GM21619 (cell line): ENCODE measurements at regions not wholly inside any gene's neighbourhood (a gene's known extent, or its start where the extent isn't known, plus 50 kb on each side); places are given as distances from the start of the nearest gene placed in this dataset.

Source experiments
- ATAC-seq: cut with Tn5 transposase; IDR thresholded peaks from one replicate; pipeline ENCODE4 v1.9.1; 2021; ENCODE audit not compliant: unreplicated experiment

DNA sequence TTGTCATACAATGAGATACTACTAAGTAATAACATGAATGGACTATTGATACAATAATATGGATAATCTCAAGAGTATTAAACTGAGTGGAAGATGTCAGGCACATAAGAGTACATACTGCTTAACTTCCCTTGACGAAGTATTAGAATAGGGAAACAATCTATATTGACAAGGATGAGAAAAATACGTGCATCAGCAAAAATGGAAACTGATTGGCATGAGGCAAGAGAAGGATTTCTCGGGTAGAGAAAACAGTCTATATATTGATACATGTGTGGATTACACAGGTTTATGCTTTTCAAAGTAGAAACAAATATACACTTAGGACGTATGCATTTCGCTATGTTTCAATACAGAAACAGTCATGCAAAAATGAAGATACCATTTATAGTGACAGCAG lies 57.4 kb downstream of the PRR20E start:
- ATAC-seq: no peak

DNA sequence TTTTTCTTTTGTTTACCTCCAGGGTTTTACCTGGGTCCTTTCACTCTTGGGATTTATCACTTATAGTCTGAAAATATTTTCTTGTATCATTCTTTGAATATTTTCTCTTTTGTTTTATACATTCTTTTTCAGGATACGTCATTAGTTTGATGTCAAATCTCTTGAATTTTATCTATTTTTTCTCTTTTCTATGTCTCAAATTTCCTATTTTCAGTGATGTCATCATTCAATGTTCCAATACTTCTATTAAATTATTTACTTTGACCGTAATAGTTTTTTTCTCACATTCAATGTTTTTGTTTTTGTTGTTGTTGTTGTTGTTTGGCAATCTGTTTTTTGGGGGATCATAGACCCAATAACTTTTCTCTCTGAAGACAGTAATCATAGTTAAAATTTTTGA lies 83.5 kb downstream of the PRR20E start:
- no peak for ATAC-seq

DNA sequence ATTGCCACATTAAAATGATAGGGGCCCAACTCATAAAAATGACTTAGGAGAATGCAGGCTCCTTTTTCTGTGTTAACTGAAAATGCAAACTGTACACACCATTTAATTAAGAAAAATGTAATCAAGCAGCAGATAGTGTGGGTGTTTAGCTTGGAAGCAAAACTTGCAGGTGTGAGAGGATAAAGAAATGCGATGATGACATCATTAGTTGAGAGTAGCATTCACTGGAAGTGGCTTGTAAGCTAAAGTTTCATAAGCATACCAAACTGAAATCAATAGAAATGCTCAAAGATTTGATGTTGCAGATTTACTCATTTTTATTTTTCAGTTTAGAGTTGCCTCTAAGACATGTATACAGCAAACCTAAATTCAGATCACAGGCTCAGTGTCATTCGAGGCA lies 86.6 kb downstream of the PRR20E start:
- no peak for ATAC-seq

DNA sequence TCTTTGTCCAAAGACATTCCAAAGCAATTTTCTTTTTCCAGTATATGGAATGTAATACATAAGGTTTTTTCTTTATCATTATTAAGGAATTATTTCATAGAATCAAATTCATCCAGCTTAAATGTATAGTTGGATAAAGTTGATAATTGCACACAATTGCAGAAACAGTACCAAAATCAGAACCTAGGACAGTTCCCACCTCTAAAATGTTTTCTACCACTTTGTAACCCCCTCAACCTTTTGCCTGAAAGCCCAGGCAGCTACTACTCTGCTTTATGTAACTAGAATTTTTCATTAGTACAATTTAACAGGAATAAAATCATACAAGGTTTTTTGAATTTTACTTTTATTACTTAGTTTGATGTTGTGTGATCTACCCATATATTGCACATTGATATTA lies 98.0 kb downstream of the PRR20E start:
- no peak for ATAC-seq

DNA sequence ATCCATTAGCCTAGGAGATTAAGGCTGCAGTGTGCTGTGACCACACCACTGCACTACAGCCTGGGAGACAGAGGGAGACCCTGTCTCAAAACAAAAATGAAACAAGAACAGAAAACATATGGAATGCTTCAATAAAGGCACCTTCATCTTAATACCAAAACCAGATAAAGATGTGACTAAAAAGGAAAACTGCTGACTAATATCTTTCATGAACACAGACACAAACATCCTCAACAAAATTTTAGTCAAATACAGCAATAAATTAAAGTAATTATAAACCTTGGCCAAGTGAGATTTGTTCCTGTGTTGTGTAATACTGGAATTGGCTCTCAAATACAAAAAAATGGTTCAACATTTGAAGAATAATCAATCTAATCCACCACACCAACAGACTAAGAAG lies 103.5 kb downstream of the PRR20E start:
- no peak for ATAC-seq

DNA sequence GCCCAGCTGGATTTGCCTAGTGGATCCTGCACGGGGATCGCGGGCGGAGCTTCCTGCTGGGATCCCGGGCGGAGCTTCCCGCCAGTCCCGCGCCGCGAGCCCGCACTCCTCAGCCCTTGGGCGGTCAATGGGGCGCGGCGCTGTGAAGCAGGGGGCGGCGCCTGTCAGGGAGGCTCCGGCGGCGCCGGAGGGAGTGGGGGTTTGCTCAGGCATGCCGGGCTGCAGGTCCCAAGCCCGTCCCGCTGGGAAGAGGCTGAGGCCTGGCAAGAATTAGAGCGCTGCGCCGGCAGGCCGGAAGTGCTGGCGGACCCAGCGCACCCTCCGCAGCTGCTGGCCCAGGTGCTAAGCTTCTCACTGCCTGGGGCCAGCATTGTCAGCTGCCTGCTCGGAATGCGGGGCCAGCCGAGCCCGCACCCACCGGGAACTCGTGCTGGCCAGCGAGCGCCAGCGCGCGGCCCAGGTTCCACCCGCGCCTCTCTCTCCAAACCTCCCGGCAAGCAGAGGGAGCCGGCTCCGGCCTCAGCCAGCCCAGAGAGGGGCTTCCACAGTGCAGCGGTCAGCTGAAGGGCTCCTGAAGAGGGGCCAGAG lies 119.6 kb downstream of the PRR20E start:
- no peak for ATAC-seq

DNA sequence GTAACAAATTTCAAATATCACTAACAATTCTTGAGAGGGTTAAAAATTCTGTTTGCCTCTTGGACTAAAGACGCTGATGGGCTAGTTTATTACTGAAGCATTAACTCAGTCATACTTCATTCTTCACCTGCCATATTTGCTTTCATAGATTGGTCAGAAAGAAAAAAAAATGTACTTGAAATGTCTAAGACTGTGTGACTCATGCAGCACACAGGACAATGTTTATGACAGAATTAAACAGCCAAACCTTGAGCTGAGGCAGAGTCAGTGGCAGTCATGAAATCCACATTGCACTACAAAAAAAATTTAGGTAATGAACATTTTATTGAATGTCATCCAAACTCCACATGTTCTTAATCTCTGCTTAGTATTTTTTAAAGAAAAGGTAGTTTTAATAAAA lies 135.6 kb downstream of the PRR20E start:
- ATAC-seq: no peak

DNA sequence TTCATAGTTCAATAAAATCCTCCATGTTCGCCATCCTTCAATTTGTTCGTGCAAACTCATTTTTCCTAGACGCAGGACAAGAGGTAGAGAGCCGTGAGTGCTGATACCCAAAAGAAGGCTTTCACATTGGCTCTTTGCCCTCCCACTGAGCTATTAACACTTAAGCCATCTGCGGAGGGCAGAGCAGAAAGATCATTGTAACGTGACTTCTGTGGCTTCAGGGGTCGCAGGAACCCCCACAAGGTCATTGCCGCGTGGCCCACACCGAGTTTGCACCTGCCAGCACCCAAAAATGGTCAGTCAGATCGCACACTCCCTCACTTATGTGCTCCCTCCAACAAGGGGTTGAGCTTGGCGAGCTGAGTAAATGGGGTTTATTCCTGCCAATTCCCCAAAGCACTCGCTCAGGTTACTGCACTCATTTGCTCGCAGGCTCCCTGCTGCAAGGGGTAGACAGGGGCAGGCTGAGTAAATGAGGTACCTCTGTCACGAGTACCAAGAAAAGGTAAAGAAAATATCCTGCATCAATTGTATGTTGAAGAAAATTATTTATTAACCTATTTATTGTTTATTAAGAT lies 144.1 kb downstream of the PRR20E start:
- no peak for ATAC-seq

DNA sequence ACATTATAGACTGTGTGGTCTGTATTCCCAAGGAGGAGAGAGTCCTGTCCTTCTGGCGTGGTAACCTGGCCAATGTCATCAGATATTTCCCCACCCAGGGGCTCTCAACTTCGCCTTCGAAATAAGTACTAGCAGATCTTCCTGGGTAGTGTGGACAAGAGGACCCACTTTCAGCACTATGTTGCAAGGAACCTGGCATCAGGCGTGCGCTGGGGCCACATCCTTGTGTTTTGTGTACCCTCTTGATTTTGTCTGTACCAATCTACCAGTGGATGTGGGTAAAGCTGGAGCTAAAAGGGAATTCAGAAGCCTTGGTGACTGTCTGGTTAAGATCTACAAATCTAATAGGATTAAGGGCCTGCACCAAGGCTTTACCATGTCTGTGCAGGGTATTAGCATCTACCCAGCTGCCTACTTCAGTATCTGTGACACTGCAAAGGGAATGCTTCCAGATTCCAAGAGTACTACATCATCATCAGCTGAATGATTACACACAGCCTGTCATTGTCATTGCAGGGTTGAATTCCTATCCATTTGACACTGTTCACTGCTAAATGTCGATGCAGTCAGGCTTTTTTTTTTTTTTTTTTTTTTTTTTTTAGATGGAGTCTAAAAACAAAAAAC lies 148.0 kb downstream of the PRR20E start:
- ATAC-seq: no peak

DNA sequence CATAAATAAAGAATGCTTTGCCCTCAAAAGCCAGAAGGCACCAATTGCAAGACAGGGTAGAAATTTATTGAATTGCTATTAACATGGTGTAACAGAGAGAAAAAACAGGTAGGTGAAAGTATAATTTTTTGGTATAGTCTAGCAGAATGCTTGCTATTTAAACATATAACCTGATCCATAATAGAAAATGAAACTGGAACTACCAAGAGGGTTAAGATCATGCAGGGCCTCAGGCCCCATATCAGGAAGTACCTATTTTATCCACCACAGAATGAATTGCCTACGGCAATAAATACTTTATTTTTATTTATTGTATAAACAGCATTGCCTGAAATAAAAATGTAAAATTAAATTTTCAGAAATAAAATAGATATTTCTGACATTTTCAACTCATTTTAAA lies 159.5 kb downstream of the PRR20E start:
- peak; percentile 48 for ATAC-seq

DNA sequence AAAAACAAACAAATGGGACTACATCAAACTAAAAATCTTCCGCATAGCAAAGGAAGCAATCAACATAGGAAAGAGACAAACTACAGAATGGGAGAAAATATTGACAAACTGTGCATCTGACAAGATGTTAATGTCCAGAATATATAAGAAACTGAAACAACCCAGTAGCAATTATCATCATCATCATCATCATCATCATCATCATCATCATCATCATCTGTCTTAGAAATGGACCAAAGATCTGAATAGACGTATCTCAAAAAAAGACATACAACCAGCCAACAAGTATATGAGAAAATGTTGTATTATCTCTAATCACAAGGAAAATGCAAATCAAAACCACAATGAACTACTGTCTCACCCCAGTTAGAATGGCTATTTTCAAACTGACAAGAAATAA lies 173.9 kb downstream of the PRR20E start:
- ATAC-seq: no peak

DNA sequence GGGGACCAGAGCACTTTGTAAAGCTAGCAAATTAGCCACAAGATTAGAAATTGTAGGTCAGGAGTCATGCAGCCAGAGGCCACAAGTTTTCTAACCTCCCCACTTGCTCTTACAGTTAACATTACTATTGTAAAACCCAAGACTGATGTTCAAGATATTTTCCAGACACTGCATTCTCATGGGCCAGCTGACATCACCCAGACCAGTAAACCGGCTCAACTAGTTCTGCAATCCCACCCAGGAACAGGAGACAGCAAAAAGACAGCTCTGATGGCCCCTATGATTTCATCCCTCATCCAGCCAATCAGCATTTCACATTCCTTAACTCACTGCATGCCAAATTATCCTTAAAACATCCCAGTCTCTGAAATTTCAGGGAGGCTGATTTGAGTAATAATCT lies 178.5 kb downstream of the PRR20E start:
- ATAC-seq: no peak

DNA sequence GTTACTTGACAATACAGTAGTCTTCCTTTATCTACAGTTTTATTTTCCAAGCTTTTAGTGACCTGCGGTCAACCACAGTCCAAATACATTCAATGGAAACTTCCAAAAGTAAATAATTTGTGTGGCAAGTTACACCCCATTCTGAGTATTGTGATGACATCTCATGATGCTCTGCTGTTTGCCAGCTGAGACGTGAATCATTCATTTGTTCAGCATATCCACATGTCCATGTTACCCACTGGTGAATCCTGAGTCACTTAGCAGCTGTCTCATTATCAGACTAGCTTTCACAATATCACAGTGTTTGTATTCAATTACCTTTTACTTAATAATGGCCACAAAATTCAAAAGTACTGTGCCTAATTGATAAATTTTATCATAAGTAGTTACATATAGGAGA lies 179.8 kb downstream of the PRR20E start:
- no peak for ATAC-seq

DNA sequence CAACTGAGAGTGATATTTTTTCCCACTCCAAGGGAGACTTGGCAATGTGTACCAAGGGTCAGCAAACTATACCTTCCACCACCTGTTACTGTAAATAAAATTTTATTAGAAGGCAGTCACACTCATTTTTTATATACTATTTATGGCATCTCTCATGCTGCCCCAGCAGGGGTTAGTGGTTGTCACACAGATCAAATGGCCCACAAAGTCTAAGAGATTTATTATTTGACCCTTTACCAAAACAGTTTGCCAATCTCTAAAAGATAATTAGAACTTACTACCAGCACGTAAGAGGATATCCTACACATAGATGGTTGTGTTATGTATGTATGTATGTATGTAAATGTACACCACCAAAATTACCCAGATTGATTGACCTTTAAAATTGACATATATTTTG lies 185.1 kb downstream of the PRR20E start:
- ATAC-seq: no peak

DNA sequence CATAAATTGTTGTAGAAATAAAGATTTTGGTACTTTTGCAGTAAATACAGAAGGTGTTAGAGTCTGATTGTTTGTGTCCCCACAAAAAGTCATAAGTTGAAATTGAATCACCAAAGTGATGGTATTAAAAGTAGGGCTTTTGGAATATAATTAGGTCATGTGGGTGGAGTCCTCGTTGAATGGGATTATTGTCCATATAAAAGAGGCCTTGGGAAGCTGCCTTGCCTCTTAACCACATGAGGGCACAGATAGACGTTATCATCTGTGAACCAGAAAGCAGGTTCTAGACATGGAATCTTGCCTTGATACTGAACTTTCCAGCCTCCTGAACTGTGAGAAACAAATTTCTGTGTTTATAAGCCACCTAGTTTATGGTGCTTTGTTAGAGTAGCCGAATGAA lies 186.8 kb downstream of the PRR20E start:
- no peak for ATAC-seq

DNA sequence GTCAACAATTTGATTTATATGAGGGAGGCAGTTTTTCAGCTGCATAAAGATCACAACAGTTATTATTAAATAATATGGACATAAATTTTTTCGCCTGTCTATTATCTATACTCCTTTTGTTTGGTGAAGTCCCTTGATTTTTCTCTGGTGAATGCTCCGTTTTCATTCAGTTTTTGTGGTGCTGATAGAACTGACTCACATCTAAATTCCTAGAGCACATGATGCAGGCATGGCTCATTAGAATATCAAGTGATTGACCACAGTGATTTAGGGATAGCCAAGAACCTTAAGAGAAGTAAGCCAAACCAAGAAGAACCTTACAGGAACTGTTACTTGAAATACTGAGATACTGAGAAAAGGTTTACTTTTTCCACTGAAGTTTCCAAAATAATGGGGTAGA lies 208.9 kb downstream of the PRR20E start:
- no peak for ATAC-seq

DNA sequence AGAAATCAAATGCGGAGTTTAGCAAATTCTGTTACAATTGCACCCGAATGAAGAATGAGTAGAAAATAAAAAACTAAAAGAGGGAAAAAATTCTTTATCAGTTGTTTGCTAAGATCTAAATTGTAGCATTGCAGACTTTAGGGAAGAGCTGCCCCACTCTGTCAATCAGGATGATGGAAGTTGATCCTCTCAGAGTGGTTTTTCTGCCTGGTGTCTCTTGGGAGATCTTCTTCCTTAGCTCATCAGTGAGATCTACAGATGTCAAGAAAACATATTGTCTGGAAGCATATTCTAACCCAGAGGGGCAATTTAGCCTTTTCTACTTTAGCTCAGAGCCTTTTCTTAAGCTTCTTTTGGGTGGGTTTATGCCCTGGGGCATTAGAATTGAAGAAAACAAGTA lies 223.2 kb upstream of the PCDH17 start:
- ATAC-seq: no peak

DNA sequence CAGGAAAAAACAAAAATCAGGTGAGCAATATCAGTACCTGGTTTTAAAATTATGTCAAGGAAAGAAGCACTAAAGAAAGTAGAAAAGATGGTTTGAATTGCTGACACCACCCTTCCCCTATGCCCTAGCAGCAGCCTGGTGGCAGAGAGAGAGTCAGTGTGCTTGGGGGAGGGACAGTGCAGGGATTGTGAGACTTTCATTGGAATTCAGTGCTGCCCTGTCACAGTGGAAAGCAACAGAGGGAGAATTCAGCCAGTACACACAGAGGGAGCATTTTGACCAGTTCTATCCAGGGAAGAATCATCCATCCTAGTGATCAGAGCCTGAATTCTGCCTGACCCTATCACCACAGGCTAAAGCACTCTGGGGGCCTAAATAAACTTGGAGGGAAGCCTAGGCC lies 222.4 kb upstream of the PCDH17 start:
- ATAC-seq: no peak

DNA sequence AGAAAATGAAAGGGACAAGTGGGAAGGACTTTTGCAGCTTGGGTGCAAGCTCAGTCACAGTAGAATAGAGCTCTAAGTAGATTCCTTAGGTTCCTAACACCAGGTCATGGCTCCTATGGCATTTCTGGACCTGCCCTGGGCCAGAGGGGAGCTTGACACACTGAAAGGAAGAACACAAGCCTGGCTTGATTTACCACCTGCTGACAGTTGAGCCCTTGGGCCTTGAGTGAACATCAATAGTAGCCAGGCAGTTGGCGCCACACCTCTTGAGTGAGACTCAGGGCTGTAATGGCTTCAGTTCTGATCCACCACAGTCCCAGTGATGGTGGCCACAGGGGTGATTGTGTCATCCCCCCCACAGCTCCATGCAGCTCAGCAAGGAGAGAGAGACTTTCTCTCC lies 221.9 kb upstream of the PCDH17 start:
- no peak for ATAC-seq

DNA sequence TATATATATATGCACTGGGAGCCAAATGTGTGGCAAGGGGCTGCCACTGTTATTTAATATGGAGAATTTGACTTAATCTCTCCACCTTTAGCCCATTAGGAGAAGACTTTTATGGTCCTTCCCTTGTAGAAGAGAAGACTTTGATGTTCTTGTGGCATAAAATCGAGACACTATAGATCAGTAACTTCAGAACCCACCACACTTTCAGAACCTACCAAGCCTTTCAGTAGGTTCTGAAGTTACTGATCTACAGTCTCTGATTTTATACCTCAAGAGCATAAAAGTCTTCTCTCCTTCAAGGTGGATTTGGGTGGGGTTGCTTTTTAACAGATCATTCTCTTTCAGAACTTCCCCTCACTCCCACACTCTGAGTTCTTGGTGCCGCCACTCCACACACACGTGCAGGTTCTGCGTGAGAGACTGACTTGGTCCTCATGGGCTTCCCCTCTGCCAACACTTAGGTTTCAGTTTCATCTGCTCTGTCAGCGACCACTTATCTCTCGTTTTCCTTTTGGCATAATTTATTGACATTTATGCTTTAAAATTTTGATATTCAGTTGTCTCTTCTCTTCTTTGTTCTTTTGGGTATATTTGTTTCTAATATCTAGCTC lies 213.4 kb upstream of the PCDH17 start:
- ATAC-seq: no peak

DNA sequence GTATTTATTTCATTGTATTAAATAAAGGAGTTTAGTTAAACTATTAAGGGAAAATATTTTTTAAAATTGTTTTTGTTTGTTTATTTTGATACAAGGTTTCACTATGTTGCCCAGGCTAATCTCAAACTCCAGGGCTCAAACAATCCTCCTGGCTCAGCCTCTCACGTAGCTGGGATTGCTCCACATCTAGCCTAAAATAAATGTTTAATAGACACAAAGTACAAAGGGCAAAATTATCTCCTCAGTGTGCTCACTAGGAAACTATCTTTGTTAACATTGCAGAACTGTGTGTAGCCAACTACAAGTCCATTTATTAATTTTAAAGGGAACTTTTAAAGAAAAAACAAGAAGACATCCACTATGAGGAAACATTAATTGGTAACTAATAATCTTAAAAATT lies 207.2 kb upstream of the PCDH17 start:
- no peak for ATAC-seq

DNA sequence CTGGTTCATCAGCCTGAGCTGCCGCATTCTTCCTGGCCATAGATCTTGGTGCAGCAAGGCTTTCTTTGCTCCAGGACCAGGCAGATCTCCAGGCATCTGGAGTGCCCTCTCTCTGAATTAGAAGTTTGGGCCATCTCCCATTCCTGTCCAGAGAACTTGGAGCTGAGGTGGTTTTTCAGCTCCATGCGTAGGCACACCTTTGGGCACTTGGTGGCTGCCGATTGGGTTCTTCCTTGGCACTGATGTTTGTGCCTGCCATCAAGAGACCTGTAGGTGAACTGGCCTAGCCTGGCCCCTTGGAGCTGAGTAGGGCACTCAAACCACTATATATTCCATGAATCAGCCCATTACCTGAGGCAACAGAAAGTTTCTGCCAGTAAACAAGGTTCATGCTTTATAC lies 206.0 kb upstream of the PCDH17 start:
- no peak for ATAC-seq

DNA sequence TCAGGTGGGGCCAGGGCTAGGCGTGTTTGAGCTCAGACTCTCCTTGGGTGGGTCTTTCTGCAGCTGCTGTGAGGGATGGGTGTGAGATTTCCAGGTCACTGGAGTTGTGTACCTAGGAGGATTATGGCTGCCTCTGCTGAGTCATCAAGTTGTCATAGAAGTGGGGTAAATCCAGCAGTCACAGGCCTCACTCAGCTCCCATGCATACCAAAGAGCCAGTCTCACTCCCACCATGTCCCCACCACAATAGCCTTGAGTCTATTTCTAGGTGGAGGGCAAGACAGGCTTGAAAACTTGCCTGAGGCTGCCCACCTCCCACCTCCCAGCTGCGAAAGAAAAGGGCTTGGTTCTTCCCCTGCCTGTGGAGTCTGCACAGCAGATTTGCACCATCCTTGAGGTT lies 194.0 kb upstream of the PCDH17 start:
- ATAC-seq: no peak
